COLO668 (cell line): ENCODE measurements at regions not wholly inside any gene's neighbourhood (a gene's known extent, or its start where the extent isn't known, plus 50 kb on each side); places are given as distances from the start of the nearest gene placed in this dataset.

ENCODE experiments used
- DNase-seq: peaks from one replicate; lab custom pipeline; 2025; ENCODE audit not compliant: unreplicated experiment; lab: John Stamatoyannopoulos, UW

GRCh38 chr13:90533866-90534265 lies 813.6 kb upstream of the MIR17HG start:
- no peak for DNase-seq

GRCh38 chr13:90534617-90535370 lies 812.7 kb upstream of the MIR17HG start:
- DNase-seq, result no peak

GRCh38 chr13:90535421-90535820 lies 812.1 kb upstream of the MIR17HG start:
- no peak for DNase-seq

- DNase-seq, result no peak
Observed at GRCh38 chr13:90538063-90538462, 809.4 kb upstream of the MIR17HG start.

GRCh38 chr13:90541346-90541745 lies 806.1 kb upstream of the MIR17HG start:
- no peak for DNase-seq

GRCh38 chr13:90542959-90543505 lies 804.5 kb upstream of the MIR17HG start:
- no peak for DNase-seq

- peak; percentile 69 for DNase-seq
Observed at GRCh38 chr13:90545070-90545840, 802.2 kb upstream of the MIR17HG start.

GRCh38 chr13:90547272-90547790 lies 800.2 kb upstream of the MIR17HG start:
- no peak for DNase-seq

- no peak for DNase-seq
Observed at GRCh38 chr13:90551253-90551652, 796.2 kb upstream of the MIR17HG start.

GRCh38 chr13:90552702-90553101 lies 794.8 kb upstream of the MIR17HG start:
- DNase-seq, result no peak

- DNase-seq, result no peak
Observed at GRCh38 chr13:90553159-90553558, 794.3 kb upstream of the MIR17HG start.

GRCh38 chr13:90557626-90558025 lies 789.9 kb upstream of the MIR17HG start:
- no peak for DNase-seq

GRCh38 chr13:90562443-90562842 lies 785.0 kb upstream of the MIR17HG start:
- no peak for DNase-seq

GRCh38 chr13:90564096-90564495 lies 783.4 kb upstream of the MIR17HG start:
- DNase-seq, result no peak

GRCh38 chr13:90564566-90564965 lies 782.9 kb upstream of the MIR17HG start:
- no peak for DNase-seq

- no peak for DNase-seq
Observed at GRCh38 chr13:90565985-90566713, 781.3 kb upstream of the MIR17HG start.

- no peak for DNase-seq
Observed at GRCh38 chr13:90568165-90568564, 779.3 kb upstream of the MIR17HG start.

- no peak for DNase-seq
Observed at GRCh38 chr13:90576067-90576466, 771.4 kb upstream of the MIR17HG start.

- DNase-seq, result no peak
Observed at GRCh38 chr13:90577726-90578125, 769.8 kb upstream of the MIR17HG start.

GRCh38 chr13:90585392-90585791 lies 762.1 kb upstream of the MIR17HG start:
- DNase-seq, result no peak

- DNase-seq, result no peak
Observed at GRCh38 chr13:90591260-90591926, 756.1 kb upstream of the MIR17HG start.
